Stimulated activated memory B cell treated with anti-CD40 and anti-IgM and Interleukin-4, amounts not matched to agents 10 μg/mL and 1 μg/mL and 100 μg/mL, for 72 hours (primary cell): ENCODE measurements at regions not wholly inside any gene's neighbourhood (a gene's known extent, or its start where the extent isn't known, plus 50 kb on each side); places are given as distances from the start of the nearest gene placed in this dataset.

Source experiments
- ATAC-seq: fragments of 150-1000 bp; cut with Tn5 transposase; 2 replicates; pipeline ENCODE4 v1.10.0; 2021
- H3K27ac Mint-ChIP-seq: one replicate; pipeline ENCODE4 v1.8.0; 2022; ENCODE audit warnings: mild to moderate bottlenecking, mixed read lengths
- H3K27me3 Mint-ChIP-seq: one replicate; pipeline ENCODE4 v1.8.0; 2022; ENCODE audit warnings: mixed read lengths
- H3K36me3 Mint-ChIP-seq: one replicate; pipeline ENCODE4 v1.8.0; 2022; ENCODE audit warnings: mixed read lengths
- H3K4me1 Mint-ChIP-seq: one replicate; pipeline ENCODE4 v1.8.0; 2022; ENCODE audit warnings: mixed read lengths
- H3K4me3 Mint-ChIP-seq: one replicate; pipeline ENCODE4 v1.8.0; 2022; ENCODE audit warnings: mild to moderate bottlenecking, moderate library complexity, mixed read lengths
- H3K9me3 Mint-ChIP-seq: one replicate; pipeline ENCODE4 v1.8.0; 2022; ENCODE audit warnings: mixed read lengths

- H3K27me3 Mint-ChIP-seq = no peaks in the 10 kb centered on the region
- H3K4me1 Mint-ChIP-seq = no peaks in the 10 kb centered on the region
- no peak for ATAC-seq
- H3K27ac Mint-ChIP-seq = no peak overlapping the region
- H3K4me3 Mint-ChIP-seq = no peak overlapping the region
- no peaks in the 10 kb centered on the region for H3K9me3 Mint-ChIP-seq
- H3K36me3 Mint-ChIP-seq = no peaks in the 10 kb centered on the region
Measured at GRCh38 chr2:217617616-217618022, 385.2 kb downstream of the TNS1 start.

- Mint-ChIP-seq H3K27ac (no peak overlapping the region), H3K27me3 (no peaks in the 10 kb centered on the region), H3K36me3 (no peaks in the 10 kb centered on the region), H3K9me3 (no peaks in the 10 kb centered on the region), H3K4me1 (no peaks in the 10 kb centered on the region), H3K4me3 (no peak overlapping the region)
- ATAC-seq = no peak
Measured at GRCh38 chr2:217616936-217617335, 385.9 kb downstream of the TNS1 start.

- Mint-ChIP-seq H3K9me3 (no peaks in the 10 kb centered on the region), H3K4me1 (peaks cover 7% of the 10 kb centered on the region), H3K36me3 (no peaks in the 10 kb centered on the region), H3K27ac (no peak overlapping the region), H3K27me3 (no peaks in the 10 kb centered on the region), H3K4me3 (no peak overlapping the region)
- ATAC-seq = no peak
Measured at GRCh38 chr2:217615171-217615570, 387.6 kb downstream of the TNS1 start.

GRCh38 chr2:217614498-217614897, 388.3 kb downstream of the TNS1 start:
- Mint-ChIP-seq H3K9me3 (no peaks in the 10 kb centered on the region), H3K4me3 (no peak overlapping the region), H3K4me1 (peaks cover 7% of the 10 kb centered on the region), H3K36me3 (no peaks in the 10 kb centered on the region), H3K27ac (no peak overlapping the region), H3K27me3 (no peaks in the 10 kb centered on the region)
- ATAC-seq = peak; percentile 48

- no peaks in the 10 kb centered on the region for H3K27me3 Mint-ChIP-seq
Measured at GRCh38 chr2:217614096-217614495, 388.7 kb downstream of the TNS1 start.

GRCh38 chr2:217612920-217613319, 389.9 kb downstream of the TNS1 start:
- Mint-ChIP-seq H3K36me3 (no peaks in the 10 kb centered on the region), H3K27me3 (no peaks in the 10 kb centered on the region), H3K4me1 (peaks cover 7% of the 10 kb centered on the region), H3K27ac (no peak overlapping the region), H3K4me3 (no peak overlapping the region), H3K9me3 (no peaks in the 10 kb centered on the region)
- ATAC-seq = no peak

More at GRCh38 chr2:217614096-217614495, 388.7 kb downstream of the TNS1 start:
- Mint-ChIP-seq H3K9me3 (no peaks in the 10 kb centered on the region), H3K4me3 (no peak overlapping the region), H3K36me3 (no peaks in the 10 kb centered on the region), H3K4me1 (peaks cover 7% of the 10 kb centered on the region), H3K27ac (no peak overlapping the region)
- no peak for ATAC-seq

- ATAC-seq = no peak
- no peaks in the 10 kb centered on the region for H3K27me3 Mint-ChIP-seq
Measured at GRCh38 chr2:217612211-217612610, 390.6 kb downstream of the TNS1 start.

GRCh38 chr2:217611626-217612127, 391.1 kb downstream of the TNS1 start:
- H3K9me3 Mint-ChIP-seq = no peaks in the 10 kb centered on the region
- H3K36me3 Mint-ChIP-seq = no peaks in the 10 kb centered on the region
- no peak overlapping the region for H3K27ac Mint-ChIP-seq
- H3K27me3 Mint-ChIP-seq = no peaks in the 10 kb centered on the region
- no peak for ATAC-seq
- H3K4me1 Mint-ChIP-seq = peaks cover 7% of the 10 kb centered on the region
- no peak overlapping the region for H3K4me3 Mint-ChIP-seq

More at GRCh38 chr2:217612211-217612610, 390.6 kb downstream of the TNS1 start:
- H3K4me1 Mint-ChIP-seq = peaks cover 7% of the 10 kb centered on the region
- no peak overlapping the region for H3K27ac Mint-ChIP-seq
- H3K9me3 Mint-ChIP-seq = no peaks in the 10 kb centered on the region
- no peaks in the 10 kb centered on the region for H3K36me3 Mint-ChIP-seq
- no peak overlapping the region for H3K4me3 Mint-ChIP-seq

GRCh38 chr2:217611056-217611455, 391.7 kb downstream of the TNS1 start:
- peaks cover 7% of the 10 kb centered on the region for H3K4me1 Mint-ChIP-seq
- no peaks in the 10 kb centered on the region for H3K36me3 Mint-ChIP-seq
- no peaks in the 10 kb centered on the region for H3K27me3 Mint-ChIP-seq
- no peaks in the 10 kb centered on the region for H3K9me3 Mint-ChIP-seq
- ATAC-seq = no peak
- no peak overlapping the region for H3K4me3 Mint-ChIP-seq
- H3K27ac Mint-ChIP-seq = peak overlapping the region; percentile 40

- no peaks in the 10 kb centered on the region for H3K9me3 Mint-ChIP-seq
- peak overlapping the region; percentile 40 for H3K27ac Mint-ChIP-seq
- H3K4me1 Mint-ChIP-seq = peaks cover 7% of the 10 kb centered on the region
- no peak overlapping the region for H3K4me3 Mint-ChIP-seq
- H3K27me3 Mint-ChIP-seq = no peaks in the 10 kb centered on the region
- ATAC-seq = peak; percentile 56
- H3K36me3 Mint-ChIP-seq = no peaks in the 10 kb centered on the region
Measured at GRCh38 chr2:217610401-217610814, 392.4 kb downstream of the TNS1 start.

GRCh38 chr2:217609952-217610351, 392.8 kb downstream of the TNS1 start:
- H3K4me1 Mint-ChIP-seq = peaks cover 7% of the 10 kb centered on the region
- peak; percentile 14 for ATAC-seq
- H3K27me3 Mint-ChIP-seq = no peaks in the 10 kb centered on the region
- H3K36me3 Mint-ChIP-seq = no peaks in the 10 kb centered on the region
- H3K9me3 Mint-ChIP-seq = no peaks in the 10 kb centered on the region
- no peak overlapping the region for H3K4me3 Mint-ChIP-seq
- no peak overlapping the region for H3K27ac Mint-ChIP-seq

GRCh38 chr2:217606296-217606695, 396.5 kb downstream of the TNS1 start:
- Mint-ChIP-seq H3K9me3 (no peaks in the 10 kb centered on the region), H3K4me3 (no peak overlapping the region), H3K36me3 (no peaks in the 10 kb centered on the region), H3K4me1 (peaks cover 7% of the 10 kb centered on the region), H3K27me3 (no peaks in the 10 kb centered on the region), H3K27ac (no peak overlapping the region)
- ATAC-seq = no peak

- no peak for ATAC-seq
- H3K27ac Mint-ChIP-seq = no peak overlapping the region
- no peak overlapping the region for H3K4me3 Mint-ChIP-seq
- H3K4me1 Mint-ChIP-seq = no peaks in the 10 kb centered on the region
- H3K27me3 Mint-ChIP-seq = no peaks in the 10 kb centered on the region
- H3K9me3 Mint-ChIP-seq = no peaks in the 10 kb centered on the region
- H3K36me3 Mint-ChIP-seq = no peaks in the 10 kb centered on the region
Measured at GRCh38 chr2:217604527-217605194, 398.1 kb downstream of the TNS1 start.

GRCh38 chr2:217601601-217602000, 401.2 kb downstream of the TNS1 start:
- H3K27me3 Mint-ChIP-seq = peaks cover 6% of the 10 kb centered on the region
- H3K27ac Mint-ChIP-seq = no peak overlapping the region
- H3K36me3 Mint-ChIP-seq = no peaks in the 10 kb centered on the region
- H3K9me3 Mint-ChIP-seq = no peaks in the 10 kb centered on the region
- H3K4me1 Mint-ChIP-seq = no peaks in the 10 kb centered on the region
- H3K4me3 Mint-ChIP-seq = no peak overlapping the region
- ATAC-seq = no peak

- Mint-ChIP-seq H3K4me3 (no peak overlapping the region), H3K27ac (no peak overlapping the region), H3K36me3 (no peaks in the 10 kb centered on the region), H3K4me1 (no peaks in the 10 kb centered on the region), H3K27me3 (peaks cover 16% of the 10 kb centered on the region), H3K9me3 (no peaks in the 10 kb centered on the region)
- ATAC-seq = no peak
Measured at GRCh38 chr2:217599906-217600305, 402.9 kb downstream of the TNS1 start.

GRCh38 chr2:217597681-217598080, 405.1 kb downstream of the TNS1 start:
- H3K27me3 Mint-ChIP-seq = peaks cover 23% of the 10 kb centered on the region
- no peaks in the 10 kb centered on the region for H3K36me3 Mint-ChIP-seq
- H3K9me3 Mint-ChIP-seq = no peaks in the 10 kb centered on the region
- H3K4me3 Mint-ChIP-seq = no peak overlapping the region
- H3K4me1 Mint-ChIP-seq = peaks cover 5% of the 10 kb centered on the region
- no peak for ATAC-seq
- H3K27ac Mint-ChIP-seq = no peak overlapping the region
